ENCODE measurements at regions not wholly inside any gene's neighbourhood (a gene's known extent, or its start where the extent isn't known, plus 50 kb on each side); places are given as distances from the start of the nearest gene placed in this dataset.
"Not testable (repeated sequence)": the region's sequence is repeated elsewhere in the genome, so short reads cannot be mapped to it uniquely, and the experiment has no call there.

DNA sequence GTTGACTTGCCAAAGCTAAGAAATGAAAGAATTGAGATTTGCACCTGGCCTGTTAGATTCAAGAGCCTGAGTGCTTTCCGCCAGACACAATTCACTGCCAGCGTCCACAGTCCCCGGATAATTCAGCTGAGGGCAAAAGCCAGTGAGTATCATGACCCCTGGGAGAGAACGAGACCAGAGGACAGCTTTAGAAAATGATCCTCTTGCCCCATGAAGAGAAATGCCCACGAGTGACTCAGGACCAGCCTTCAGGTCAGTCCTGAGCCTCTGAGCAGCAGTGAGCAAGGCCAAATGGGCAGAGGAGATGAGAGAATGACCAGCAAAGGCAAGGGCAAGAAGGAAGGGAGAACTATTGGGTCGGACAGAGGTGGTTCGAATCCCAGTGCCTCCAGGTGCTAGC lies 273.5 kb downstream of the FAM43A start:
- Mint-ChIP-seq H3K4me3 (ENCODE audit: unreplicated experiment) (no peak overlapping the region), H3K27ac (ENCODE audit: unreplicated experiment) (no peak overlapping the region), H3K36me3 (ENCODE audit: low read depth, unreplicated experiment) (no peaks in the 10 kb centered on the region), H3K27me3 (ENCODE audit: unreplicated experiment) (peaks cover 1% of the 10 kb centered on the region), H3K4me1 (ENCODE audit: unreplicated experiment) (peaks cover 7% of the 10 kb centered on the region), H3K9me3 (ENCODE audit: unreplicated experiment) (no peaks in the 10 kb centered on the region)
- DNase-seq (ENCODE audit: low spot score): no peak
- TF ChIP-seq, protein P1, sequence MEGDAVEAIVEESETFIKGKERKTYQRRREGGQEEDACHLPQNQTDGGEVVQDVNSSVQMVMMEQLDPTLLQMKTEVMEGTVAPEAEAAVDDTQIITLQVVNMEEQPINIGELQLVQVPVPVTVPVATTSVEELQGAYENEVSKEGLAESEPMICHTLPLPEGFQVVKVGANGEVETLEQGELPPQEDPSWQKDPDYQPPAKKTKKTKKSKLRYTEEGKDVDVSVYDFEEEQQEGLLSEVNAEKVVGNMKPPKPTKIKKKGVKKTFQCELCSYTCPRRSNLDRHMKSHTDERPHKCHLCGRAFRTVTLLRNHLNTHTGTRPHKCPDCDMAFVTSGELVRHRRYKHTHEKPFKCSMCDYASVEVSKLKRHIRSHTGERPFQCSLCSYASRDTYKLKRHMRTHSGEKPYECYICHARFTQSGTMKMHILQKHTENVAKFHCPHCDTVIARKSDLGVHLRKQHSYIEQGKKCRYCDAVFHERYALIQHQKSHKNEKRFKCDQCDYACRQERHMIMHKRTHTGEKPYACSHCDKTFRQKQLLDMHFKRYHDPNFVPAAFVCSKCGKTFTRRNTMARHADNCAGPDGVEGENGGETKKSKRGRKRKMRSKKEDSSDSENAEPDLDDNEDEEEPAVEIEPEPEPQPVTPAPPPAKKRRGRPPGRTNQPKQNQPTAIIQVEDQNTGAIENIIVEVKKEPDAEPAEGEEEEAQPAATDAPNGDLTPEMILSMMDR (IDR thresholded peaks at IDR 0.05; ENCODE audit: unreplicated experiment): no peak

- H3K4me1 Mint-ChIP-seq (ENCODE audit: unreplicated experiment); H3K36me3 Mint-ChIP-seq (ENCODE audit: low read depth, unreplicated experiment); H3K27ac Mint-ChIP-seq (ENCODE audit: unreplicated experiment); H3K4me3 Mint-ChIP-seq (ENCODE audit: unreplicated experiment); H3K9me3 Mint-ChIP-seq (ENCODE audit: unreplicated experiment); H3K27me3 Mint-ChIP-seq (ENCODE audit: unreplicated experiment); DNase-seq (ENCODE audit: low spot score): not testable (repeated sequence)
Measured at GRCh38 chr3:194959666-194960065, 274.0 kb downstream of the FAM43A start.

GRCh38 chr3:194960446-194961032 lies 274.9 kb downstream of the FAM43A start:
- Mint-ChIP-seq H3K9me3 (ENCODE audit: unreplicated experiment) (no peaks in the 10 kb centered on the region), H3K4me1 (ENCODE audit: unreplicated experiment) (peaks cover 6% of the 10 kb centered on the region)

GRCh38 chr3:194961149-194961548 lies 275.5 kb downstream of the FAM43A start:
- Mint-ChIP-seq H3K9me3 (ENCODE audit: unreplicated experiment) (no peaks in the 10 kb centered on the region), H3K4me1 (ENCODE audit: unreplicated experiment) (peaks cover under 1% of the 10 kb centered on the region), H3K27ac (ENCODE audit: unreplicated experiment) (no peak overlapping the region), H3K27me3 (ENCODE audit: unreplicated experiment) (no peaks in the 10 kb centered on the region), H3K36me3 (ENCODE audit: low read depth, unreplicated experiment) (no peaks in the 10 kb centered on the region), H3K4me3 (ENCODE audit: unreplicated experiment) (no peak overlapping the region)
- TF ChIP-seq, protein P1 (IDR thresholded peaks at IDR 0.05; ENCODE audit: unreplicated experiment): no peak
- no peak for DNase-seq (ENCODE audit: low spot score)

More at GRCh38 chr3:194960446-194961032, 274.9 kb downstream of the FAM43A start:
- no peak overlapping the region for H3K4me3 Mint-ChIP-seq (ENCODE audit: unreplicated experiment)
- H3K27ac Mint-ChIP-seq (ENCODE audit: unreplicated experiment): no peak overlapping the region
- H3K36me3 Mint-ChIP-seq (ENCODE audit: low read depth, unreplicated experiment): no peaks in the 10 kb centered on the region
- H3K27me3 Mint-ChIP-seq (ENCODE audit: unreplicated experiment): no peaks in the 10 kb centered on the region
- TF ChIP-seq, protein P1 (IDR thresholded peaks at IDR 0.05; ENCODE audit: unreplicated experiment): no peak
- no peak for DNase-seq (ENCODE audit: low spot score)

DNA sequence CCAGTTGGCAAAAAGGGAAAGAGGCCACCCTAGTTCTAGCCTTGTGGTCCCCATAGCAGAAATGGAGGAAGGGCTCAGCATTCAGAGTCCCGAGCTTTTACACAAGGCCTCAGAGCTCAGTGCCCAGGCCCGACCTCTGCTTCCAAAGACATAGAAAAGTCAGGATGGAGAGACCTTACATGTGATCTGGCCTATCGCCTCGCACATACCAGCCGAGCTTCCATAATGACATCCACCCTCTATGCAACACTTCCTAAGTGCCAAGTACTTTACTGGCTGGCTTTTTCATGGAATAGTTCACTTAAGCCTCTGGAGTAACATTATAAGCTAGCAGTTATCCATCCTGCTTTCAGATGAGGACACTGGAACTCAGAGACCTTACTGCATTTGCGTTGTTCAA lies 275.9 kb downstream of the FAM43A start:
- H3K36me3 Mint-ChIP-seq (ENCODE audit: low read depth, unreplicated experiment): no peaks in the 10 kb centered on the region
- H3K9me3 Mint-ChIP-seq (ENCODE audit: unreplicated experiment): no peaks in the 10 kb centered on the region
- no peaks in the 10 kb centered on the region for H3K4me1 Mint-ChIP-seq (ENCODE audit: unreplicated experiment)
- no peak overlapping the region for H3K4me3 Mint-ChIP-seq (ENCODE audit: unreplicated experiment)
- no peak for DNase-seq (ENCODE audit: low spot score)
- TF ChIP-seq, protein P1 (IDR thresholded peaks at IDR 0.05; ENCODE audit: unreplicated experiment): no peak
- no peaks in the 10 kb centered on the region for H3K27me3 Mint-ChIP-seq (ENCODE audit: unreplicated experiment)
- H3K27ac Mint-ChIP-seq (ENCODE audit: unreplicated experiment): no peak overlapping the region

All from endothelial cell (in vitro differentiated cells).